ENCODE measurements at regions not wholly inside any gene's neighbourhood (a gene's known extent, or its start where the extent isn't known, plus 50 kb on each side); places are given as distances from the start of the nearest gene placed in this dataset.

GRCh38 chrX:10897768-10898167, 213.4 kb upstream of the HCCS start:
- no peak for DNase-seq (ENCODE audit: low read depth, low spot score)

DNA sequence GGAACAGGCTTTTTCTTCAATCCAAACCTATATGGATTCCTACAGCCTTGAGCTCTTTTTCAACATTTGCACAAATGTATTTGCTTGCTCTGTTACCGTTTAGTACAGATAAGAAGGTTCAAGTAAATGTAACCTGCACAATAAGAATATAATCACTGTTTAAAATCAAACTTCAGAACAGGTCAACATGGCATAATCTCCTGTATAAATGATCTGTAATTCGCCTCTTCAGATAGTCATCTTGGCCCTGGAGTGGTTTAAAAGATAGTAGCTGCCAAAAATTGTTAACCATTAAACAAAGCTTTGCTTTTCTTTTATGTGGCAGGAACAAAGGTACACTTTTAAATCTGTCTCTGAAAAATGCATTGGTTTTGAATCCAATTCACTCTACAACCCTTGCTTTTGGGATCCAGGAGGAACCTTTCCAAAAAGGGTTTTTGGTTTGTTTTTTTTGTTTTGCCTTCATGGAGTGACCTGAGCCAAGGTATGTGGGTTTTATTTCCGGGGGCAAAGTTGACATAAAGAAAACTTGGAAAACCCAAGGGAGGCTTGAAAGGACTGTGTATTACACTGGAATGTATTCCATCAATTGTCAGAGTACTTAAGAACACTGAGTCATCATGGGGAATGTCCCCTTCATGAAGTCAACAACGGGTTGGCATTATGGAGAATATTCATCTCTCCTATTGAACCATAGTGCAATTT, 210.4 kb upstream of the HCCS start:
- DNase-seq (ENCODE audit: low read depth, low spot score) = peak; percentile 69

GRCh38 chrX:10901290-10901633, 209.9 kb upstream of the HCCS start:
- DNase-seq (ENCODE audit: low read depth, low spot score) = no peak

GRCh38 chrX:10902001-10902400, 209.1 kb upstream of the HCCS start:
- peak; percentile 27 for DNase-seq (ENCODE audit: low read depth, low spot score)

DNA sequence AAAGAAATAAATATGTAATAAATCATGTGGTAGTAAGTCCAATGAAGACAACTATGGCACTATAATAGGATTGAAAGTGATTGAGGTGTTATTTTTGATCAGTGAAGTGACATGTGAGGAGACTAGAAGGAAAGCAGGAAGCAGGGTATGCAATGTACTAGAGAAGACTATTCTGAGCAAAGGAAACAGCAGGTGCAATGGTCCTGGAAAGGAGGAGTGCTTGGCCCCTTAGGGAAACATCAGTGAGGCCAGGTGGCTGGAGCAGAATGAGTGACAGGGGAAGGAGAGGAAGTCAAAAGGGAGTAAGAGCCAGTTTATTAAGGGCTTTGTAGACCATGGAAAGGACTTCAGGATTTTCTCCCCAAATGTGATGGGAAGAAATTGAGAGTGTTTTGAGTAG, 207.6 kb upstream of the HCCS start:
- DNase-seq (ENCODE audit: low read depth, low spot score) = no peak

- peak; percentile 37 for DNase-seq (ENCODE audit: low read depth, low spot score)
Observed at GRCh38 chrX:10904220-10904619, 206.9 kb upstream of the HCCS start.

DNA sequence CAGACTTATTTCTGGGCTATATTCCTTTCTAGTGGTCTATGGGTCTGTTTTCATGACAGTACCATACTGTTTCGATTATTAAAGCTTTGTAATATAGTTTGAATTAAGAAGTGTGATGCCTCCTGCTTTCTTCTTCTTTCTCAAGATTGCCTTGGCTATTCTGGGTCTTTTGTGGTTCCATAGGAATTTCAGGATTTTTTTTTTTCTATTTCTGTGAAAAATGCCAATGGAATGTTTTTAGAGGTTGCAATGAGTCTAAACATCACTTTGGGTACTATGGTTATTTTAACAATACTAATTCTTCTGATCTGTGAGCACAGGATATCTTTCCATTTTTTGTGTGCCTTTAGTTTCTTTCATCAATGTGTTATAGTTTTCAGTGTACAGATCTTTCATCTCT, 204.3 kb upstream of the HCCS start:
- DNase-seq (ENCODE audit: low read depth, low spot score) = peak; percentile 12

GRCh38 chrX:10922159-10922558, 189.0 kb upstream of the HCCS start:
- DNase-seq (ENCODE audit: low read depth, low spot score) = peak; percentile 79

GRCh38 chrX:10922835-10923234, 188.3 kb upstream of the HCCS start:
- no peak for DNase-seq (ENCODE audit: low read depth, low spot score)

DNA sequence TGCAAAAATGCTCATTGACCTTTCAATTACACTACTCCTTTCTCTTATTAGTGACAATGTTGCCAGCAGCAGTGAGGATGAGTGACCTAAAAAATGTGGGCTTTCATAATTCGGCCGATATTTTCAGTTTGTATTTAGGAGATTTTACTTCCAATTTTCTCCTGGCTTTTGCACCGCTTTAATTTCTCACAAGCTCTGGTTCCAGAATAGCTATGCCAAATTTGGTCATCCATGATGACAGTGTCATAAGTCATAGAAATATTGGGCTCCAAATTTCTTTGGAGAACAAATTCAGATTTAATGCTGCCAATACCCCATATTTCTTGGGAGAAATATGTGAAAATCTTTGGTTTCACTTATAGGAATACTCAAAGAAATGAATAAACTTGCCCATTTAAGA, 187.7 kb upstream of the HCCS start:
- no peak for DNase-seq (ENCODE audit: low read depth, low spot score)

DNA sequence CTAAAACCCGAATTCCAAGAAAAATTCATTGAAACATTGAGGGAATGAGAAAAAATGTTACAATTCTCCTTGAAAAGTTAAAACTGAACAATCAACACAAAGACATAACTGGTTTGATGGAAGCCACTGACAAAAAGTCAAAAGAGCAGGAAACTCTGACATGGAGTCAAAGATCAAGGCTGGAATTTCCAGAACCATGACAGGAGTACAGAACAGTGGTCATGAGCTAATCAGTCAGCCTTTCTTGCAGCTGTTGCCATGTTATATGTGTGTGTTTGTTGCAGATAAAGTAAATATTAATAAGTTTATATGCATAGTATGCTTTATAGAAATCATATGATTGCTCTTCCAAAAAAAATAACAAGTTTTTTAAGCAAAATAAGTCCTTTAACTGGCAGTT, 184.7 kb upstream of the HCCS start:
- DNase-seq (ENCODE audit: low read depth, low spot score) = no peak

DNA sequence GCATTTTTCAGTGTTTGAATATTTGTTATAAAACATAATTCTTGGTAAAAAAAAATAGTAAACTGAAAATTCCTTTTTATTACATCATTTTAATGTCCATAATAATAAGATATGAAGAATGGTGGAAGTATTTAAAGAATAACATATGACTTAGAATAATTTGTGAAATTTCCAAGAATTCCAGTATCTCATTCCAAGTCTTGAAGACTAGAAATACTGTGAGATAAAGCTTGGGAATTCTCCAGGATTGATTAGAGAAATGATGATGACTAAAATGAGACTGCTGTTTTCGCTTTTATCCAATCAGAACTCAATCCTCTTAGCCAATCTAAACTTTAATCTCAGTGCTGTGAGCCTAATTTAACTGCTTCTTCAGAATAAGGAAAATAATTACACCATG, 184.2 kb upstream of the HCCS start:
- DNase-seq (ENCODE audit: low read depth, low spot score) = no peak

DNA sequence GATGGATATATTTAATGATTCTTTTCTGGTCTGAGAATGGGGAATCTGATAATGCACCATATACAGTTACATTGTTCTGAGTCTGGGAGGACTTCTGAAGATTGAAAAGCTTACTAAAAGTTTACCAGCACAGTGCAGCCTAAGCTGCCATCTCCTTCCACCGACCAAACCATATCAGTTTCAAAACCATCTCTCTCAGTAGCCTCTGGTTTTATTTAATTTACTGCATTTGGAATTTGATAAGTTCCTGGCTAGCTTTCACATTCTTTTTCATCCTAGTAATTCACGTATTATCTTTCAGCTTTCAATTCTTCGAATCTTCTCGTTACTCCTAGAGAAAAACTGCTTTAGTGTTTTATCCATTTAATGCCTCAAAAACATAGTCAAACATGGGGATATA, 181.4 kb upstream of the HCCS start:
- DNase-seq (ENCODE audit: low read depth, low spot score) = no peak

DNA sequence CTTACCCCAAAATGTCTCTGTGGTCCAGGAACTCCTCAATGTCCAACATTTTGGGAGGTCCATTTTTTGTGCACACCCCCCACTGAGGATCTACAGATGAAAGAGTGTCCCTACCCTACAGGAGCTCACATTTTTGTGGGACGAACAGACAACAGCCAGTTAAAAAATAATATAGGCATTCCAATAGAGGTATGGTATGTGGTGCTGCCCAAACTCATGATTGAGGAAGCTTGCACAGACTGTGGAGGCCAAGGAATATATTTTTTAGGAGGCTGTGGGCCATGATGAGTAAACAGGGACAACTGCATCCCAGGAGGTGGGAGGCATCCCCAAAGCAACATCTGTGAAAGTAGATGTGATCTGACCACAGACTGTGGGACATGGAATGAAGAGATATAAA, 181.0 kb upstream of the HCCS start:
- no peak for DNase-seq (ENCODE audit: low read depth, low spot score)

DNA sequence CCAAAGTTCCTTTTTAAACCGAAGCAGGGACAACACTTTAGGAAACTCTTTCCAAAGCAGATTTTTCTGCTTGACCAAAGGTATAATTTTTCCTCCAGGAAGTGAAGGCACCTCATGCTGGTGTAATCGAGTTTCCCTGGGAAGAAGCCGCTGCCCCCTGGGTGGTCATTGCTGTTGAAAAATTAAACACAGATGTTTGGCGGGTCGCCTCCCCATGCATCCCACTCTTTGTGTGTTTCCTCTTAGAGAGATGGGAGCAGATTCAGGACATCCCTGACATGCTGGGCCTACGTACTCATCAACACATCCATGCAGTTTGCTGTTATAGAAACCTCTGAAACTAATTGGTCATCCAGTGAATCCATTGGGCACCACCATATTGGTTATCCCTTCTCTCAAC, 179.2 kb upstream of the HCCS start:
- no peak for DNase-seq (ENCODE audit: low read depth, low spot score)

GRCh38 chrX:10932842-10933440, 178.2 kb upstream of the HCCS start:
- no peak for DNase-seq (ENCODE audit: low read depth, low spot score)

DNA sequence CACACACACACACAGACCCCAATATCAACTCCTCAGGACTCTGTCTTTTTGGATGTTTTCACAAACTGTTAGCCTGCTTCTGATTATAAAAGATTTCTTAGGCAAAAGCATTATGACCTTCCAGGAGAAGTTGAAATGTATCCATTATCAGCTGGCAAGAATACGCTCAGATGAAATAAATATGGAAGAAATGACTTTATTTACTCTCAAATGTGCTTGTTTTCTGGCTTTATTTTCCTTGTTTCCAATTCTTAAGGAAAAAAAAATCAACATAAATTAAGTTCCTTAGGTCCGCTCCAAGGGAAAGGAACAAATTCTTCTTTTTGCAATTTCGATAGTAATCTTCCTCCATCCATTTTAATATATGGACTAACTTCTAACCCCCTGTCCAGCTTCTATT, 175.6 kb upstream of the HCCS start:
- DNase-seq (ENCODE audit: low read depth, low spot score) = no peak

DNA sequence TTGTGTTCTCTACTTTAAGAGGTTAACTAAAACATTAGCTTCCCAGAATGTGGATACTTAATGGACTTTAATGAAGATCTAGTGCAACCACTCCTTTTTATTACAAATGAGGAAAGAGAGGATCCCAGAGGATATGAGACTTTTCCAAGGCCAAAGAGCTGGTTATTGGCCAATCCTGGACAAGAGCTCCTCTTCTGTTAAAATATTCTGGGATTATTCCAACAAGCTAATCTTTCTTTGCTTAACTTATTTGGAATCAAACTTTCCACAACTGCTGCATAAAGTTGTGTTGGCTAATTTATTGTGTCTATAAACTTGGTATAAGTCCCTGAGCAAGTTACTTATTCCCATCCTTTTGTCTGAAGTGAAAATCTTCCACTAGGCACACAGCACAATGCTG, 174.2 kb upstream of the HCCS start:
- no peak for DNase-seq (ENCODE audit: low read depth, low spot score)

- no peak for DNase-seq (ENCODE audit: low read depth, low spot score)
Observed at GRCh38 chrX:10938365-10938923, 172.7 kb upstream of the HCCS start.

DNA sequence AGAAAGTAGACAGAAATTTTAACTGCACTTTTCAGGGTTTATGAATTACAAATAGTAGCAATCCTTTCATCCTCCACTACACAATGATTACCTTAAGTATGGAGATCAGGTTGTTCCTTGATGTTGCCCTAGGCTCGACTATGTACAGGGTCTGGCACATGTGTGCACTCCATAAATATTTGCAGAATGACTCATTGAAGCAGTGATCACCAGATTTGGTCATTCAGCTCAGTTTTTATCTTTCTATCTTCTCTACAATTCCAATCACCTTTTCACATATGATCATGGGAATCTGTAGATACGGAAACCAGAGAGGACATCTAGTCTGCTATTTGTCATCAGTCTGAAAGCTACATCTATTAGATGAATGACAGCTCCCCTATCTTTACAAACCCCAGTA, 171.7 kb upstream of the HCCS start:
- DNase-seq (ENCODE audit: low read depth, low spot score) = peak; percentile 22

DNA sequence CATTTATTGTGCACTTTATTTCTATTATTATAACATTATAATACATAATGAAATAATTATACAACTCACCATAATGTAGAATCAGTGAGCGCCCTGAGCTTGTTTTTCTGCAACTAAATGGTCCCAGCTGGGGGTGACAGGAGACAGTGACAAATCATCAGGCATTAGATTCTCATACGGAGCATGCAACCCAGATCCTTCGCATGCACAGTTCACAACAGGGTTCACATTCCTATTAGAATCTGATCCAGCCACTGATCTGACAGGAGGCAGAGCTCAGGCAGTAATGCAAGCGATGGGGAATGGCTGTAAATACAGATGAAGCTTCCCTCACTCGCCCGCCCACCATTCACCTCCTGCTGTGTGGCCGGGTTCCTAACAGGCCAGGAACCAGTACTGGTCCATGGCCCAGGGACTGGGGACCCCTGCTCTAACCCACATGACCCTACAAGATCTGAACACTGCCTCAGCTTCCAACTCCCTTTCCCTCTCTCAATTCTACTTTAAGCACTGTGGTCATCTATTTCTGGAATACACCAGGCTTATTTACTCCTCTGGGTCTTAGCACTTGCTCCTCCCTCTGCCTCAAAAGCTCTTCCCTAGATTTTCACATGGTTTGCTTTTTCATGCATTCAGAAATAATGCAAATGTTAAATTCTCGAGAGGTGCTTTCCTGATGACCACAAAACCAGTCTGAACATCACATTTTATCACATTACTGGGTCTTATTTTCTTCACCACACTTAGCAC, 166.8 kb upstream of the HCCS start:
- no peak for DNase-seq (ENCODE audit: low read depth, low spot score)

DNA sequence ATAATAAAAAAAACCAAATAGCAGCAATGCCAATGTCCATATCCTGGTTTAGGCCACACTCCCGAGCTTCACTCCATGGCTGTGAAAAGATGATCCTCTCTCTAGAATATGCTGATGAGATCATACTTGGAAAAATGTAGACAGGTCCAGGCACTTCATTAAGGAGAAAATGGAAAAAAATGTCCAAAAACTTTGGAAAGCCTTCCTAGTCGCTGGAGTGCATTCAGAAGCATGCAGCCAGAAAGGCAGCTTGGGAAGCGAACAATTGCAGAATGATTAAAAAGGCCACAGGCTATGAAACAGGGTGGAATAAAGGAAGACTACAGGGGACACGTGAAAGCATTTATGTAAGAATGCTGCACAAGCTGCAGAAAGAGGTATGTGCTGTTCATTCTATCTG, 165.6 kb upstream of the HCCS start:
- DNase-seq (ENCODE audit: low read depth, low spot score) = peak; percentile 16

DNA sequence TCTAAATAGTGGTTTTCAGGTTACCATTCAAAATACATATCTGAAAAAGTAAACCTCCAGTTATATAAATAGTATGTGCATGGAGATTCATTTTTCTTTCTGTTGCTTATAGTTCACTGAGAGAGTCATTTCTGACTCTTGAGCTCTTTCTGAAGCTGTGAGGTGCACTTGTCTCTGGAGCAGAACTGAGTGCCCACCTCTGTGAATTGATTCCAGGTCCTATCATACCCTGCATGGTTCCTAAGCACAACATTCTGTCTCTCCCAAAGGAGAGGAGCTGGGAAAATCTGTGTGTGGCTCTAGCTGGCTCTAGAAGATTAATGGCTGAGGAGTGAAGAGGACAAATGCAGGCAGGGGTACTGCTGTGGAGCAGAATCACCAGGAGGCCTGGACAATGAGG, 161.6 kb upstream of the HCCS start:
- no peak for DNase-seq (ENCODE audit: low read depth, low spot score)
